ENCODE measurements at regions not wholly inside any gene's neighbourhood (a gene's known extent, or its start where the extent isn't known, plus 50 kb on each side); places are given as distances from the start of the nearest gene placed in this dataset.

GRCh38 chr4:159598602-159599001 lies 495.7 kb downstream of the RAPGEF2 start:
- H3K27me3 ChIP-seq (ENCODE audit: insufficient read depth, low read length): no peaks in the 10 kb centered on the region
- H3K4me3 ChIP-seq (ENCODE audit: insufficient read depth, low read length): no peak overlapping the region
- H3K4me2 ChIP-seq (ENCODE audit: insufficient read depth, low read length): no peak overlapping the region
- H4K20me1 ChIP-seq (ENCODE audit: insufficient read depth, low read length): no peaks in the 10 kb centered on the region
- DNase-seq (ENCODE audit: insufficient read length, low spot score, missing footprints): no peak
- H2AFZ ChIP-seq (ENCODE audit: low read length): no peak overlapping the region
- TF ChIP-seq CTCF (IDR thresholded peaks at IDR 0.05; ENCODE audit: extremely low read depth, low read depth, low read length): no peak
- no peaks in the 10 kb centered on the region for H3K9me3 ChIP-seq (ENCODE audit: low read depth, low read length)
- H3K27ac ChIP-seq (ENCODE audit: low read depth, low read length): no peak overlapping the region
- H3K79me2 ChIP-seq (ENCODE audit: insufficient read depth, low read length): no peaks in the 10 kb centered on the region
- no peaks in the 10 kb centered on the region for H3K36me3 ChIP-seq (ENCODE audit: insufficient read depth, low read length)
- H3K4me1 ChIP-seq (ENCODE audit: insufficient read depth, low read length): no peaks in the 10 kb centered on the region

- Histone ChIP-seq H3K9me3 (ENCODE audit: low read depth, low read length) (no peaks in the 10 kb centered on the region), H2AFZ (ENCODE audit: low read length) (no peak overlapping the region), H3K27ac (ENCODE audit: low read depth, low read length) (no peak overlapping the region), H3K79me2 (ENCODE audit: insufficient read depth, low read length) (no peaks in the 10 kb centered on the region), H3K27me3 (ENCODE audit: insufficient read depth, low read length) (no peaks in the 10 kb centered on the region), H3K4me2 (ENCODE audit: insufficient read depth, low read length) (no peak overlapping the region), H3K4me1 (ENCODE audit: insufficient read depth, low read length) (no peaks in the 10 kb centered on the region), H3K36me3 (ENCODE audit: insufficient read depth, low read length) (no peaks in the 10 kb centered on the region), H4K20me1 (ENCODE audit: insufficient read depth, low read length) (no peaks in the 10 kb centered on the region), H3K4me3 (ENCODE audit: insufficient read depth, low read length) (no peak overlapping the region)
- TF ChIP-seq CTCF (IDR thresholded peaks at IDR 0.05; ENCODE audit: extremely low read depth, low read depth, low read length): no peak
- no peak for DNase-seq (ENCODE audit: insufficient read length, low spot score, missing footprints)
Measured at GRCh38 chr4:159600061-159600460, 497.2 kb downstream of the RAPGEF2 start.

- Histone ChIP-seq H3K27ac (ENCODE audit: low read depth, low read length) (no peak overlapping the region), H3K79me2 (ENCODE audit: insufficient read depth, low read length) (no peaks in the 10 kb centered on the region), H3K9me3 (ENCODE audit: low read depth, low read length) (no peaks in the 10 kb centered on the region), H3K4me2 (ENCODE audit: insufficient read depth, low read length) (no peak overlapping the region), H3K4me3 (ENCODE audit: insufficient read depth, low read length) (no peak overlapping the region), H3K4me1 (ENCODE audit: insufficient read depth, low read length) (no peaks in the 10 kb centered on the region), H3K36me3 (ENCODE audit: insufficient read depth, low read length) (no peaks in the 10 kb centered on the region), H2AFZ (ENCODE audit: low read length) (no peak overlapping the region), H3K27me3 (ENCODE audit: insufficient read depth, low read length) (no peaks in the 10 kb centered on the region), H4K20me1 (ENCODE audit: insufficient read depth, low read length) (no peaks in the 10 kb centered on the region)
- DNase-seq (ENCODE audit: insufficient read length, low spot score, missing footprints): no peak
- TF ChIP-seq CTCF (IDR thresholded peaks at IDR 0.05; ENCODE audit: extremely low read depth, low read depth, low read length): no peak
Measured at GRCh38 chr4:159604781-159605180, 501.9 kb downstream of the RAPGEF2 start.

- Histone ChIP-seq H3K4me1 (ENCODE audit: insufficient read depth, low read length) (no peaks in the 10 kb centered on the region), H2AFZ (ENCODE audit: low read length) (no peak overlapping the region), H3K4me2 (ENCODE audit: insufficient read depth, low read length) (no peak overlapping the region), H4K20me1 (ENCODE audit: insufficient read depth, low read length) (no peaks in the 10 kb centered on the region), H3K79me2 (ENCODE audit: insufficient read depth, low read length) (no peaks in the 10 kb centered on the region), H3K27me3 (ENCODE audit: insufficient read depth, low read length) (no peaks in the 10 kb centered on the region), H3K4me3 (ENCODE audit: insufficient read depth, low read length) (no peak overlapping the region), H3K36me3 (ENCODE audit: insufficient read depth, low read length) (no peaks in the 10 kb centered on the region), H3K9me3 (ENCODE audit: low read depth, low read length) (no peaks in the 10 kb centered on the region), H3K27ac (ENCODE audit: low read depth, low read length) (no peak overlapping the region)
- DNase-seq (ENCODE audit: insufficient read length, low spot score, missing footprints): no peak
- no peak for TF ChIP-seq CTCF (IDR thresholded peaks at IDR 0.05; ENCODE audit: extremely low read depth, low read depth, low read length)
Measured at GRCh38 chr4:159606835-159607234, 504.0 kb downstream of the RAPGEF2 start.
